OCI-LY3 (cell line): ENCODE measurements at regions not wholly inside any gene's neighbourhood (a gene's known extent, or its start where the extent isn't known, plus 50 kb on each side); places are given as distances from the start of the nearest gene placed in this dataset.

Experiments
- H2AFZ ChIP-seq: fragments of 200-600, 300-600 bp; shearing (Covaris generic); 2 replicates; pipeline ENCODE4 v1.6.0; 2014; ENCODE audit warnings: antibody characterized with exemption, low read depth, low read length
- H3K27ac ChIP-seq: fragments of 200-600, 300-600 bp; sonication (generic); 2 replicates; pipeline ENCODE4 v1.5.1; 2014; ENCODE audit warnings: mild to moderate bottlenecking, low read length, moderate library complexity, mixed read lengths
- H3K27me3 ChIP-seq: fragments of 200-600, 300-600 bp; sonication (generic); 2 replicates; pipeline ENCODE4 v1.6.1; 2014; ENCODE audit warnings: low read depth, low read length, mixed read lengths
- H3K36me3 ChIP-seq: fragments of 200-600, 300-600 bp; sonication (generic); replicated peaks from 2 replicates; pipeline ENCODE3; 2014; ENCODE audit warnings: low read depth, low read length, mixed read lengths
- H3K4me1 ChIP-seq: fragments of 300-600, 200-600 bp; sonication (generic); 2 replicates; pipeline ENCODE4 v1.6.1; 2014; ENCODE audit warnings: low read length, mixed read lengths
- H3K4me2 ChIP-seq: fragments of 200-600, 300-600 bp; sonication (generic); 2 replicates; pipeline ENCODE4 v1.6.1; 2014; ENCODE audit warnings: low read length, mixed read lengths
- H3K4me3 ChIP-seq: fragments of 300-600, 200-600 bp; sonication (generic); 2 replicates; pipeline ENCODE4 v1.5.1; 2014; ENCODE audit warnings: antibody characterized with exemption, mild to moderate bottlenecking, low read length, moderate library complexity
- H3K79me2 ChIP-seq: fragments of 300-600, 200-600 bp; shearing (Covaris generic); 2 replicates; pipeline ENCODE4 v1.6.1; 2014; ENCODE audit warnings: mild to moderate bottlenecking, low read length, mixed read lengths
- H3K9ac ChIP-seq: fragments of 300-600, 200-600 bp; shearing (Covaris generic); 2 replicates; pipeline ENCODE4 v1.6.0; 2014; ENCODE audit warnings: mild to moderate bottlenecking, low read length, moderate library complexity
- H3K9me3 ChIP-seq: fragments of 200-600, 300-600 bp; shearing (Covaris generic); 2 replicates; pipeline ENCODE4 v1.6.1; 2014; ENCODE audit warnings: low read length, mixed read lengths; ENCODE audit not compliant: insufficient read depth
- H4K20me1 ChIP-seq: fragments of 200-600, 300-600 bp; sonication (generic); 2 replicates; pipeline ENCODE4 v1.6.1; 2016; ENCODE audit warnings: low read length, mixed read lengths; ENCODE audit not compliant: insufficient read depth
- EZH2phosphoT487 ChIP-seq: fragments of 200-600 bp; shearing (Covaris generic); IDR thresholded peaks from 2 replicates; pipeline ENCODE4 v1.6.1; 2018; ENCODE audit warnings: antibody characterized with exemption, mixed run types, low read depth
- TF ChIP-seq, protein P1 (sequence below): fragments of 200-600, 300-600 bp; sonication (generic); IDR thresholded peaks from 2 replicates; pipeline ENCODE4 v1.5.1; 2014; ENCODE audit warnings: antibody characterized with exemption, low read length, low read depth

DNA sequence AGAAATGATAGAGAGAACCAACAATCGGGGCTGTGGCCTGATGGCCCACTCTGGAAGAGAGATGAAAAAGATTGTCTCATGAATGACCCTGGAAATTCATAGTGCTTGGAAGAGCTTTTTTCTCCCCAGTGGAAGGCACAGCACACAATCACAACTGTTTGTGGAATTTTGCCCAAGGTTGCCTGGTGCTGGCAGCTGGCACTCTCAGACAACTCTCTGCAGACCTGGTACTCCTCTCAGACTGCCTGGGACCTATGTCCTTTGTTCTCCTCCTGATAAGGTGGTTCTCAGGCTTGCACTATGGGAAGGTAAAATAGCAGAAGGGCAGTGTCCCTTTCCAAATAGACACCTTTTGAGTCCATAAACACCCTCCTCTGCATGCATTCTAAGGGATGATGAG, 144.1 kb upstream of the SEL1L start:
- Histone ChIP-seq H3K27ac (no peak overlapping the region), H4K20me1 (no peaks in the 10 kb centered on the region), H2AFZ (no peak overlapping the region), H3K4me2 (no peak overlapping the region), H3K9me3 (no peaks in the 10 kb centered on the region), H3K9ac (no peak overlapping the region), H3K27me3 (peaks cover 9% of the 10 kb centered on the region), H3K4me1 (no peaks in the 10 kb centered on the region), H3K36me3 (no peaks in the 10 kb centered on the region), H3K79me2 (no peaks in the 10 kb centered on the region), H3K4me3 (no peak overlapping the region)
- TF ChIP-seq, protein P1, sequence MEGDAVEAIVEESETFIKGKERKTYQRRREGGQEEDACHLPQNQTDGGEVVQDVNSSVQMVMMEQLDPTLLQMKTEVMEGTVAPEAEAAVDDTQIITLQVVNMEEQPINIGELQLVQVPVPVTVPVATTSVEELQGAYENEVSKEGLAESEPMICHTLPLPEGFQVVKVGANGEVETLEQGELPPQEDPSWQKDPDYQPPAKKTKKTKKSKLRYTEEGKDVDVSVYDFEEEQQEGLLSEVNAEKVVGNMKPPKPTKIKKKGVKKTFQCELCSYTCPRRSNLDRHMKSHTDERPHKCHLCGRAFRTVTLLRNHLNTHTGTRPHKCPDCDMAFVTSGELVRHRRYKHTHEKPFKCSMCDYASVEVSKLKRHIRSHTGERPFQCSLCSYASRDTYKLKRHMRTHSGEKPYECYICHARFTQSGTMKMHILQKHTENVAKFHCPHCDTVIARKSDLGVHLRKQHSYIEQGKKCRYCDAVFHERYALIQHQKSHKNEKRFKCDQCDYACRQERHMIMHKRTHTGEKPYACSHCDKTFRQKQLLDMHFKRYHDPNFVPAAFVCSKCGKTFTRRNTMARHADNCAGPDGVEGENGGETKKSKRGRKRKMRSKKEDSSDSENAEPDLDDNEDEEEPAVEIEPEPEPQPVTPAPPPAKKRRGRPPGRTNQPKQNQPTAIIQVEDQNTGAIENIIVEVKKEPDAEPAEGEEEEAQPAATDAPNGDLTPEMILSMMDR = no peak
- TF ChIP-seq EZH2phosphoT487 = no peak

DNA sequence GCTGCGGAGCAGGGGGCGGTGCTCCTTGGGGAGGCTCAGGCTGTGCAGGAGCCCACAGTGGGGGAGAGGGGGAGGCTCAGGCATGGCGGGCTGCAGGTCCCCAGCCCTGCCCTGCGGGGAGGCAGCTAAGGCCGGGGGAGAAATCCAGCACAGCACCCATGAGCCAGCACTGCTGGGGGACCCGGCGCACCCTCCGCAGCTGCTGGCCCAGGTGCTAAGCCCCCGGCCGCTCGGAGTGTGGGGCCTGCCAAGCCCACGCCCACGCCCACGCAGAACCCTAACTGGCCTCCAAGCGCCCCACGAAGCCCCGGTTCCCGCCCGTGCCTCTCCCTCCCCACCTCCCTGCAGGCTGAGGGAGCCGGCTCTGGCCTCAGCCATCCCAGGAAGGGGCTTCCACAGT, 145.6 kb upstream of the SEL1L start:
- Histone ChIP-seq H3K9ac (no peak overlapping the region), H3K79me2 (no peaks in the 10 kb centered on the region), H3K27ac (no peak overlapping the region), H3K9me3 (no peaks in the 10 kb centered on the region), H4K20me1 (no peaks in the 10 kb centered on the region), H3K4me1 (no peaks in the 10 kb centered on the region), H3K36me3 (no peaks in the 10 kb centered on the region), H2AFZ (no peak overlapping the region), H3K4me3 (no peak overlapping the region), H3K27me3 (peaks cover 9% of the 10 kb centered on the region), H3K4me2 (no peak overlapping the region)
- TF ChIP-seq, protein P1 = no peak
- no peak for TF ChIP-seq EZH2phosphoT487

DNA sequence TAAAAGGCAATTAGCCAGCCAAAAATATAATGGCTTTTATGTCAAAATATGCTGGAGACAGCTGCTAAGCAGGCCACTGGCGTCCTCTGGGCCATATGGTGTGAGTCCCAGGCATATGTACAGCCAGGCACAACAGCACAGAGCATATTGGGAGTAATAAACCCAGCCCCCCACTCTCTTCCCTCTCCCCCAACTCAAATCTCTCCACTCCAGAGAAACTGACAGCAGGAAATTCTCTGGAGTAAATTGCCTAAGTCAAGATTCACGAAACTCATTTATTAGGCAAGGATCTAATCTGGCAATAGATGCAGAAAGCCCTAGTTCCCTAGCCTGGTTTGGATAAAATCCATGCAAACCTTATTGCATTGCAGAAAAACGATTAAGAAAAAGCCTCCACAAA, 147.9 kb upstream of the SEL1L start:
- H3K27ac ChIP-seq = no peak overlapping the region
- no peaks in the 10 kb centered on the region for H3K36me3 ChIP-seq
- no peak overlapping the region for H3K4me3 ChIP-seq
- H3K9me3 ChIP-seq = no peaks in the 10 kb centered on the region
- H2AFZ ChIP-seq = no peak overlapping the region
- H3K9ac ChIP-seq = no peak overlapping the region
- H3K4me1 ChIP-seq = no peaks in the 10 kb centered on the region
- no peak overlapping the region for H3K4me2 ChIP-seq
- TF ChIP-seq, protein P1 = no peak
- no peak for TF ChIP-seq EZH2phosphoT487
- H3K79me2 ChIP-seq = no peaks in the 10 kb centered on the region
- H4K20me1 ChIP-seq = no peaks in the 10 kb centered on the region
- peaks cover 9% of the 10 kb centered on the region for H3K27me3 ChIP-seq

DNA sequence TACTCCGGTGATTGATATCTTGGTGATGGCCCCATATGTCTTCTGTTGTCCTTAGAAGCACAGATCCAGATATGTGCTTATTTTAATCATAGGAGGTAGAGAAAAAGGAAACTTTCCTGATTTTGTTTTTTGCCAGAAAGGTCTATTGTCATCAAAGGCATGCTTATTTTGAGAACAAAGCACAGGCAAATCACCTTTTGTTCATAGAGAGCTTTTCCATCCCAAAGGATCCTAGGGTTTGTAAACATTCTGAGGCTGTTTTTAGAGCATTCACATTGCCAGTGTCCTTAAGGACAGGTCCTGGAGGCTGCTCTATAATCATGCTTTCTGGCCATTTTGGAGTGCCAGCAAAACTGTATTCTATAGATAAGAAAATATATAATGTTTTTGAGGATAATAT, 148.5 kb upstream of the SEL1L start:
- H3K79me2 ChIP-seq = no peaks in the 10 kb centered on the region
- no peak overlapping the region for H3K4me2 ChIP-seq
- H3K27me3 ChIP-seq = peaks cover 9% of the 10 kb centered on the region
- H3K36me3 ChIP-seq = no peaks in the 10 kb centered on the region
- no peaks in the 10 kb centered on the region for H3K4me1 ChIP-seq
- TF ChIP-seq, protein P1 = no peak
- no peaks in the 10 kb centered on the region for H4K20me1 ChIP-seq
- no peak overlapping the region for H2AFZ ChIP-seq
- H3K27ac ChIP-seq = no peak overlapping the region
- no peaks in the 10 kb centered on the region for H3K9me3 ChIP-seq
- H3K9ac ChIP-seq = no peak overlapping the region
- H3K4me3 ChIP-seq = no peak overlapping the region
